SK-N-SH treated with all-trans-retinoic acid at 6 μM for 48 hours (cell line): ENCODE measurements at regions not wholly inside any gene's neighbourhood (a gene's known extent, or its start where the extent isn't known, plus 50 kb on each side); places are given as distances from the start of the nearest gene placed in this dataset.

Experiments used
- ATAC-seq: fragments of 200-7000 bp; cut with Tn5 transposase; 3 replicates; pipeline ENCODE4 v1.9.1; 2020; ENCODE audit warnings: mild to moderate bottlenecking, moderate library complexity
- ARNTL ChIP-seq: fragments of 450-650 bp; formaldehyde crosslinking; IDR thresholded peaks from 2 replicates; pipeline ENCODE4 v1.5.0; 2020; ENCODE audit warnings: low read depth, mild to moderate bottlenecking, moderate library complexity, borderline replicate concordance
- BACH2 ChIP-seq: fragments of 250-450 bp; sonication (Bioruptor Pico); IDR thresholded peaks from 2 replicates; pipeline ENCODE4 v1.9.0; 2021; ENCODE audit warnings: mild to moderate bottlenecking, borderline replicate concordance
- CSDC2 ChIP-seq: fragments of 250-450 bp; sonication (Bioruptor Pico); IDR thresholded peaks from 2 replicates; pipeline ENCODE4 v1.5.0; 2020; ENCODE audit warnings: mild to moderate bottlenecking, moderate library complexity
- ESRRG ChIP-seq: fragments of 250-450 bp; sonication (Bioruptor Pico); IDR thresholded peaks from 2 replicates; pipeline ENCODE4 v1.6.1; 2021; ENCODE audit warnings: mild to moderate bottlenecking
- GLIS3 ChIP-seq: fragments of 250-450 bp; sonication (Bioruptor Pico); IDR thresholded peaks from 2 replicates; pipeline ENCODE4 v1.5.0; 2020; ENCODE audit warnings: mild to moderate bottlenecking, moderate library complexity
- ISL1 ChIP-seq: fragments of 250-450 bp; sonication (Bioruptor Pico); IDR thresholded peaks from 2 replicates; pipeline ENCODE4 v2.1.2; 2022; ENCODE audit warnings: mild to moderate bottlenecking, moderate library complexity
- OSR1 ChIP-seq: fragments of 250-450 bp; sonication (Bioruptor Pico); IDR thresholded peaks from 2 replicates; pipeline ENCODE4 v1.8.0; 2022; ENCODE audit warnings: moderate library complexity, mild to moderate bottlenecking, inconsistent platforms
- PPARA ChIP-seq: fragments of 250-450 bp; sonication (Bioruptor Pico); IDR thresholded peaks from 2 replicates; pipeline ENCODE4 v1.5.0; 2020; ENCODE audit warnings: mild to moderate bottlenecking, borderline replicate concordance
- RARB ChIP-seq: fragments of 250-450 bp; sonication (Bioruptor Pico); IDR thresholded peaks from 2 replicates; pipeline ENCODE4 v1.8.0; 2021; ENCODE audit warnings: mild to moderate bottlenecking, moderate library complexity
- TCF4 ChIP-seq: fragments of 250-450 bp; sonication (Bioruptor Pico); IDR thresholded peaks from 2 replicates; pipeline ENCODE4 v1.8.0; 2021; ENCODE audit warnings: mild to moderate bottlenecking, moderate library complexity, borderline replicate concordance
- TOX ChIP-seq: fragments of 250-450 bp; sonication (Bioruptor Pico); IDR thresholded peaks from 2 replicates; pipeline ENCODE4 v1.8.0; 2021; ENCODE audit warnings: mild to moderate bottlenecking, moderate library complexity, borderline replicate concordance
- ZC3H10 ChIP-seq: fragments of 250-450 bp; sonication (Bioruptor Pico); IDR thresholded peaks from 2 replicates; pipeline ENCODE4 v1.5.1; 2021; ENCODE audit warnings: mild to moderate bottlenecking, moderate library complexity
- ZFP3 ChIP-seq: fragments of 250-450 bp; sonication (Bioruptor Pico); IDR thresholded peaks from 2 replicates; pipeline ENCODE4 v1.5.0; 2020; ENCODE audit warnings: mild to moderate bottlenecking, moderate library complexity
- ZFP30 ChIP-seq: fragments of 450-650 bp; formaldehyde crosslinking; IDR thresholded peaks from 2 replicates; pipeline ENCODE4 v1.5.0; 2022; ENCODE audit warnings: mild to moderate bottlenecking, moderate library complexity
- ZNF565 ChIP-seq: fragments of 450-650 bp; formaldehyde crosslinking; conservative IDR thresholded peaks from 2 replicates; pipeline ENCODE4 v1.5.0; 2020; ENCODE audit warnings: low read depth, mild to moderate bottlenecking, moderate library complexity
- ZNF70 ChIP-seq: fragments of 450-650 bp; formaldehyde crosslinking; IDR thresholded peaks from 2 replicates; pipeline ENCODE4 v1.5.0; 2020; ENCODE audit warnings: mild to moderate bottlenecking, moderate library complexity
- ZNF8 ChIP-seq: fragments of 450-650 bp; formaldehyde crosslinking; IDR thresholded peaks from 2 replicates; pipeline ENCODE4 v1.5.0; 2020; ENCODE audit warnings: mild to moderate bottlenecking, moderate library complexity
- TF ChIP-seq, protein P1 (sequence below): fragments of 250-450 bp; sonication (Bioruptor Pico); IDR thresholded peaks from 2 replicates; pipeline ENCODE4 v1.8.0; 2021; ENCODE audit warnings: low read depth, mild to moderate bottlenecking, moderate library complexity, borderline replicate concordance
- TF ChIP-seq, protein P2 (sequence below): fragments of 250-450 bp; sonication (Bioruptor Pico); IDR thresholded peaks from 2 replicates; pipeline ENCODE4 v1.5.0; 2020; ENCODE audit warnings: mild to moderate bottlenecking, moderate library complexity
- TF ChIP-seq, protein P3 (sequence below): fragments of 250-450 bp; sonication (Bioruptor Pico); IDR thresholded peaks from 2 replicates; pipeline ENCODE4 v1.5.1; 2021; ENCODE audit warnings: mild to moderate bottlenecking, moderate library complexity
- TF ChIP-seq, protein P4 (sequence below): fragments of 250-450 bp; sonication (Bioruptor Pico); IDR thresholded peaks from 2 replicates; pipeline ENCODE4 v1.5.1; 2020; ENCODE audit warnings: low read depth, mild to moderate bottlenecking, moderate library complexity
- TF ChIP-seq, protein P5 (sequence below): fragments of 250-450 bp; sonication (Bioruptor Pico); IDR thresholded peaks from 2 replicates; pipeline ENCODE4 v1.8.0; 2020; ENCODE audit warnings: mild to moderate bottlenecking, moderate library complexity, borderline replicate concordance

DNA sequence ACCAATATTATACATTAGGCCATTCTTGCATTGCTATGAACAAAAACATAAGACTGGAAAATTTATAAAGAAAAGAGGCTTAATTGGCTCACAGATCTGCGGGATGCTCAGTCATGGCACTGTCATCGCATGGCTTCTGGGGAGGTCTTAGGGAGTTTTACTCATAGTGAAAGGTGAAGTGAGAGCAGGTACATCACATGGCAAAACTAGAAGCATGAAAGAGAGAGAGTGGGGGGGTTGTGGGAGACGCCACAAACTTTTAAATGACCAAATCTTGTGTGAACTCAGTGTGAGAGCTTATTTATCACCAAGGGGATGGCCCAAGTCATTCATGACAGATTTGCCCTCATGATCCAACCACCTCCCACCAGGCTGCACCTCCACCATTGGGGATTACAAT, 398.3 kb upstream of the EDIL3 start (continued):
- TF ChIP-seq, protein P1, sequence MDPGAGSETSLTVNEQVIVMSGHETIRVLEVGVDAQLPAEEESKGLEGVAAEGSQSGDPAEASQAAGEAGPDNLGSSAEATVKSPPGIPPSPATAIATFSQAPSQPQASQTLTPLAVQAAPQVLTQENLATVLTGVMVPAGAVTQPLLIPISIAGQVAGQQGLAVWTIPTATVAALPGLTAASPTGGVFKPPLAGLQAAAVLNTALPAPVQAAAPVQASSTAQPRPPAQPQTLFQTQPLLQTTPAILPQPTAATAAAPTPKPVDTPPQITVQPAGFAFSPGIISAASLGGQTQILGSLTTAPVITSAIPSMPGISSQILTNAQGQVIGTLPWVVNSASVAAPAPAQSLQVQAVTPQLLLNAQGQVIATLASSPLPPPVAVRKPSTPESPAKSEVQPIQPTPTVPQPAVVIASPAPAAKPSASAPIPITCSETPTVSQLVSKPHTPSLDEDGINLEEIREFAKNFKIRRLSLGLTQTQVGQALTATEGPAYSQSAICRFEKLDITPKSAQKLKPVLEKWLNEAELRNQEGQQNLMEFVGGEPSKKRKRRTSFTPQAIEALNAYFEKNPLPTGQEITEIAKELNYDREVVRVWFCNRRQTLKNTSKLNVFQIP: no peak
- no peak for TF ChIP-seq BACH2 (CRISPR knock-in tag)
- TF ChIP-seq ESRRG: no peak
- no peak for TF ChIP-seq PPARA

DNA sequence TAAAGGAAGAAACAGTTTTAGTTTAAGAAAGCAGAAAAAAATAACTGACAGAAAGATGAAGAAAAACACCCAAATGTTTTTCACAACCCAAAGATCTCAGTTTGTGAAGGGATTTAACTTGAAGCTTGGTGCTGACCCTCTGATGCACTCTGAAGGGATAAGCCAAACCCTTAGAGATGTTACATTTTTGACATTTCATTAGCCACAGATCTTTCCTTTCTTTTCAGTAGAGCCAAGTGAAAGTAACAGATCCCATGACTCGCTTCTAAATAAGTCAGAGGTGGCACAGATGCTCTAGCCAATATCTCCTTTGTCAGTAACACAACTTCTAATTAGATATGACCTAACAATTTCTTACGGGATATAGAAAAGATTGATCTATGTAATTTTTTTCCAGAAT, 394.5 kb upstream of the EDIL3 start:
- TF ChIP-seq PPARA (no peak), TOX (CRISPR knock-in tag) (no peak), BACH2 (CRISPR knock-in tag) (no peak), ZNF565 (CRISPR knock-in tag) (no peak), GLIS3 (CRISPR knock-in tag) (no peak), ZFP3 (CRISPR knock-in tag) (no peak), ZNF70 (CRISPR knock-in tag) (no peak), ZFP30 (CRISPR knock-in tag) (no peak), ZC3H10 (CRISPR knock-in tag) (no peak)
- TF ChIP-seq, protein P2, sequence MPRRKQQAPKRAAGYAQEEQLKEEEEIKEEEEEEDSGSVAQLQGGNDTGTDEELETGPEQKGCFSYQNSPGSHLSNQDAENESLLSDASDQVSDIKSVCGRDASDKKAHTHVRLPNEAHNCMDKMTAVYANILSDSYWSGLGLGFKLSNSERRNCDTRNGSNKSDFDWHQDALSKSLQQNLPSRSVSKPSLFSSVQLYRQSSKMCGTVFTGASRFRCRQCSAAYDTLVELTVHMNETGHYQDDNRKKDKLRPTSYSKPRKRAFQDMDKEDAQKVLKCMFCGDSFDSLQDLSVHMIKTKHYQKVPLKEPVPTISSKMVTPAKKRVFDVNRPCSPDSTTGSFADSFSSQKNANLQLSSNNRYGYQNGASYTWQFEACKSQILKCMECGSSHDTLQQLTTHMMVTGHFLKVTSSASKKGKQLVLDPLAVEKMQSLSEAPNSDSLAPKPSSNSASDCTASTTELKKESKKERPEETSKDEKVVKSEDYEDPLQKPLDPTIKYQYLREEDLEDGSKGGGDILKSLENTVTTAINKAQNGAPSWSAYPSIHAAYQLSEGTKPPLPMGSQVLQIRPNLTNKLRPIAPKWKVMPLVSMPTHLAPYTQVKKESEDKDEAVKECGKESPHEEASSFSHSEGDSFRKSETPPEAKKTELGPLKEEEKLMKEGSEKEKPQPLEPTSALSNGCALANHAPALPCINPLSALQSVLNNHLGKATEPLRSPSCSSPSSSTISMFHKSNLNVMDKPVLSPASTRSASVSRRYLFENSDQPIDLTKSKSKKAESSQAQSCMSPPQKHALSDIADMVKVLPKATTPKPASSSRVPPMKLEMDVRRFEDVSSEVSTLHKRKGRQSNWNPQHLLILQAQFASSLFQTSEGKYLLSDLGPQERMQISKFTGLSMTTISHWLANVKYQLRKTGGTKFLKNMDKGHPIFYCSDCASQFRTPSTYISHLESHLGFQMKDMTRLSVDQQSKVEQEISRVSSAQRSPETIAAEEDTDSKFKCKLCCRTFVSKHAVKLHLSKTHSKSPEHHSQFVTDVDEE: no peak
- TF ChIP-seq, protein P3, sequence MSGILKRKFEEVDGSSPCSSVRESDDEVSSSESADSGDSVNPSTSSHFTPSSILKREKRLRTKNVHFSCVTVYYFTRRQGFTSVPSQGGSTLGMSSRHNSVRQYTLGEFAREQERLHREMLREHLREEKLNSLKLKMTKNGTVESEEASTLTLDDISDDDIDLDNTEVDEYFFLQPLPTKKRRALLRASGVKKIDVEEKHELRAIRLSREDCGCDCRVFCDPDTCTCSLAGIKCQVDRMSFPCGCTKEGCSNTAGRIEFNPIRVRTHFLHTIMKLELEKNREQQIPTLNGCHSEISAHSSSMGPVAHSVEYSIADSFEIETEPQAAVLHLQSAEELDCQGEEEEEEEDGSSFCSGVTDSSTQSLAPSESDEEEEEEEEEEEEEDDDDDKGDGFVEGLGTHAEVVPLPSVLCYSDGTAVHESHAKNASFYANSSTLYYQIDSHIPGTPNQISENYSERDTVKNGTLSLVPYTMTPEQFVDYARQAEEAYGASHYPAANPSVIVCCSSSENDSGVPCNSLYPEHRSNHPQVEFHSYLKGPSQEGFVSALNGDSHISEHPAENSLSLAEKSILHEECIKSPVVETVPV (CRISPR knock-in tag): no peak
- no peak for ATAC-seq

DNA sequence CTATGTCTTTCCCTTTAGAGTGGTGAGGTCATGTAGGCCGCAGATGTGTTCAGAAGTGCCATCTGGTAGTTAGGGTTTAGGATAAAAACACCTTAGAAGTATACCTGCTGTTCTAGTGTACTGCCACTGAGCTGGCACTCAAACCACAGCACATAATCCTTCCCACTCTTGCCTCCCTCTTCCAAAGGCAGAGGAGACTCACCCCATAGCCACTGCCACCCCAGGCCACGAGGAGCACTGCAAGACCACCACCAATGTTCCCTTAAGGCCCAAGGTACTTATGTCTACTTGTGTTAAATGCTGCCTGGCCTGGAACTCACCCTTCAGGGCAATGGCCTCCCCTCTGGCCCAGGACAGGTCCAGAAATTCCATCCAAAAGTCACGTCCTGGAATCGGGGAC, 379.5 kb upstream of the EDIL3 start:
- ATAC-seq: no peak
- TF ChIP-seq BACH2 (CRISPR knock-in tag) (no peak), RARB (CRISPR knock-in tag) (no peak), TOX (CRISPR knock-in tag) (no peak), ZFP3 (CRISPR knock-in tag) (no peak), TCF4 (no peak), PPARA (no peak), ESRRG (no peak), ZFP30 (CRISPR knock-in tag) (no peak), CSDC2 (no peak), GLIS3 (CRISPR knock-in tag) (no peak), ZNF565 (CRISPR knock-in tag) (no peak), ISL1 (CRISPR knock-in tag) (no peak), ZNF8 (CRISPR knock-in tag) (no peak), OSR1 (CRISPR knock-in tag) (no peak), ARNTL (CRISPR knock-in tag) (no peak)
- TF ChIP-seq, protein P4, sequence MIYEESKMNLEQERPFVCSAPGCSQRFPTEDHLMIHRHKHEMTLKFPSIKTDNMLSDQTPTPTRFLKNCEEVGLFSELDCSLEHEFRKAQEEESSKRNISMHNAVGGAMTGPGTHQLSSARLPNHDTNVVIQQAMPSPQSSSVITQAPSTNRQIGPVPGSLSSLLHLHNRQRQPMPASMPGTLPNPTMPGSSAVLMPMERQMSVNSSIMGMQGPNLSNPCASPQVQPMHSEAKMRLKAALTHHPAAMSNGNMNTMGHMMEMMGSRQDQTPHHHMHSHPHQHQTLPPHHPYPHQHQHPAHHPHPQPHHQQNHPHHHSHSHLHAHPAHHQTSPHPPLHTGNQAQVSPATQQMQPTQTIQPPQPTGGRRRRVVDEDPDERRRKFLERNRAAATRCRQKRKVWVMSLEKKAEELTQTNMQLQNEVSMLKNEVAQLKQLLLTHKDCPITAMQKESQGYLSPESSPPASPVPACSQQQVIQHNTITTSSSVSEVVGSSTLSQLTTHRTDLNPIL (CRISPR knock-in tag): no peak
- TF ChIP-seq, protein P1: no peak
- TF ChIP-seq, protein P5, sequence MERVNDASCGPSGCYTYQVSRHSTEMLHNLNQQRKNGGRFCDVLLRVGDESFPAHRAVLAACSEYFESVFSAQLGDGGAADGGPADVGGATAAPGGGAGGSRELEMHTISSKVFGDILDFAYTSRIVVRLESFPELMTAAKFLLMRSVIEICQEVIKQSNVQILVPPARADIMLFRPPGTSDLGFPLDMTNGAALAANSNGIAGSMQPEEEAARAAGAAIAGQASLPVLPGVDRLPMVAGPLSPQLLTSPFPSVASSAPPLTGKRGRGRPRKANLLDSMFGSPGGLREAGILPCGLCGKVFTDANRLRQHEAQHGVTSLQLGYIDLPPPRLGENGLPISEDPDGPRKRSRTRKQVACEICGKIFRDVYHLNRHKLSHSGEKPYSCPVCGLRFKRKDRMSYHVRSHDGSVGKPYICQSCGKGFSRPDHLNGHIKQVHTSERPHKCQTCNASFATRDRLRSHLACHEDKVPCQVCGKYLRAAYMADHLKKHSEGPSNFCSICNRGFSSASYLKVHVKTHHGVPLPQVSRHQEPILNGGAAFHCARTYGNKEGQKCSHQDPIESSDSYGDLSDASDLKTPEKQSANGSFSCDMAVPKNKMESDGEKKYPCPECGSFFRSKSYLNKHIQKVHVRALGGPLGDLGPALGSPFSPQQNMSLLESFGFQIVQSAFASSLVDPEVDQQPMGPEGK (CRISPR knock-in tag): no peak
- TF ChIP-seq, protein P3 (CRISPR knock-in tag): no peak
